Dermis blood vessel endothelial cell (primary cell): ENCODE measurements at regions not wholly inside any gene's neighbourhood (a gene's known extent, or its start where the extent isn't known, plus 50 kb on each side); places are given as distances from the start of the nearest gene placed in this dataset.
"Not testable (repeated sequence)": the region's sequence is repeated elsewhere in the genome, so short reads cannot be mapped to it uniquely, and the experiment has no call there.

ENCODE experiments used
- DNase-seq: peaks from one replicate; pipeline ENCODE4 v3.0.0; 2010

DNA sequence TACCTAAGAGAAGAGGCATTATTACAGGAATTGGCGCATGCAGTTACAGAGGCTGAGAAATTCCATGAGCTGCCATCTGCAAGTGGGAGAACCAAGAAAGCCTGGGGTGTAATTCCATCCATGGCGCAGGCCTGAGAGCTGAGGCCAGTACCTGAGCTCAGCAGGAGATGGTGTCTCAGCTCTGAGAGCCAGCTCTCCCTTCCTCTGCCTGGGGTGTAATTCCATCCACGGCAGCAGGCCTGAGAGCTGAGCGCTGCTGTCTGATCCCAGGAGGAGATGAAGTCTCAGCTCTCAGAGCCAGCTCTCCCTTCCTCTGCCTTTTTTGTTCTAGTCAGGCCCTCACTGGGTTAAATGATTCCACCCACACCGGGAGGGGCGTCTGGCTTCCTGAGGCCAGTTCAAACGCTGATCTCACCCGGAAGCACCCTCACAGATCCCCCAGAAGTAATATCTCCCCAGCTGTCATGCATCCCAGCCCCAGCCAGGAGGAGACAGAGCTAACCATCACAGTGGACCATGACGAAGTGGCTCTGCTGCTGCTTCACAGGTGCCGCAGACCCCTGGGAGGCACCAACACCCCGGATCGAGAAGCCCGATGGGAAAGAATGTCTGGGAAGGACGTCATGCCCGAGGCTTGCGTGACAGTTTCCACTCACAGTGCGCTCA, 4454.9 kb upstream of the TPTE start:
- DNase-seq, result not testable (repeated sequence)

DNA sequence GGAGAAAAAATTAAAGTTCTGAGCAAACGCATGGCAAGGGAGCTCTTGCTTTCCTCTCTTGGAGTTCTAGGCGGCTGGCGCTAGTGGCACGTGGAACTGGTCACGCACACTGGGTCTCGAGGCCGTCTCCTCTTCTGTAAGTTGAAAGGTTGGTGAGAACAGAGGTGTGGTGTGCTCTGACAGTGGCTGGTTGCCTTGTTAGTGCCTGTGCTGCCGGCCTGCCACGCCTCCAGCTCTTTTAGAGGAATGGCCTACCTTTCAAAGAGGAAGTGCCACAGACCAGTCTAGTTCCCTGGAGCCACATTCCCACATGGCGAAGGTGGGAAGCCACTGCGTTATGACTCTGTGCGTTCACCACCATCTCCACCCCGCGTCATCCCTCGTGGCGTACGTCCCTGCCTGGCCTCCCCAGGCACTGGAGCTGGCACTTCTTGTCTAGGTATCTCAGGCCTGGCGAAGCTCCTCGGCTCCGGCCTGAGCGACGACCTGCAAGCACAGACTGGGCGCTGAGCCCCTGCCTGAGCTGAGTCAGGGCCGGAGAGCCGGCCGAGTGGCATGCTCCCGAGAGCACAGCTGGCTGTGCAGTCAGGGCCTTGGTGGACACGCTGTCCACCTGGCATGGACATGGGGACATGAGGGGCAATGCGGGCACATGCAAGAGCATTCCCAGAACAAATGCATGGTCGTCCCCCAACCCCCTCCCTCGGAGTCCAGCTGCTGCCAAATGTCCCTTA, 4453.1 kb upstream of the TPTE start:
- DNase-seq, result not testable (repeated sequence)

DNA sequence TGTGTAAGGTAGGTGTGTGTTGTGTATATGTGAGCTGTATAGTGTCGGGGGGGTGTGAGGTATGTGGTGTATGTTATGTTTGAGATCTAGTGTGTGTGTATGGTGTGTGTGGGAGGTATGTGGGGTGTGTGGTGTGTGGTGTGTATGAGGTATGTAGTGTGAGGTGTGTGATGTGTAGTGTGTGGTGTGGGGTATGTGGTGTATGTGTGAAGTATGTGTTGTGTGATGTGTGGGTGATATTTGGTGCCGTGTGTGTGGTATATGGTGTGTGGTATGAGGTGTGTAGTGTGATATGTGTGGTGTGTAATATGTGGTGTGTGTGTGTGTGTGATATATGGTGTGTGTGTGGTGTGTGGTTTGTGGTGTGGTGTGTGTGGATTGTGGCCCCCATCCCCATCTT, 4451.2 kb upstream of the TPTE start:
- not testable (repeated sequence) for DNase-seq

DNA sequence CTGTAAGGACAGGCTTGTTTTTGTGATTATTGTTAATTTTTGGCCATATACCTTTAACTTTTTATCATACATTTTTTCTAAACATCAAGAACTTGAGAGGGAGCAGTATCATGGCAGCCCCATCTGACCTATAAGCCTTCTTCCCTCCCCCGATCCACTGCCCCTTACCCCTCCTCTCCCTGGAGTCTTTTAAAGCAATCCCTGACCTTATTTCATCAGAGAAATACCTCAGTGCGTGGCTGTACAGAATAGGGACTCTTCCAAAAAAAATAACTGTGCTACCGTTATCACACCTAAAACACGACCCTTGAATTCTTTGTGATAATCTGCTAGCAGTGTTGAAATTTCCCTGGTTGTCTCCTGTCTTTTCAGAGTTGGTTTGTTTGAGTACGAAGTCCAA, 4448.7 kb upstream of the TPTE start:
- DNase-seq, result not testable (repeated sequence)

DNA sequence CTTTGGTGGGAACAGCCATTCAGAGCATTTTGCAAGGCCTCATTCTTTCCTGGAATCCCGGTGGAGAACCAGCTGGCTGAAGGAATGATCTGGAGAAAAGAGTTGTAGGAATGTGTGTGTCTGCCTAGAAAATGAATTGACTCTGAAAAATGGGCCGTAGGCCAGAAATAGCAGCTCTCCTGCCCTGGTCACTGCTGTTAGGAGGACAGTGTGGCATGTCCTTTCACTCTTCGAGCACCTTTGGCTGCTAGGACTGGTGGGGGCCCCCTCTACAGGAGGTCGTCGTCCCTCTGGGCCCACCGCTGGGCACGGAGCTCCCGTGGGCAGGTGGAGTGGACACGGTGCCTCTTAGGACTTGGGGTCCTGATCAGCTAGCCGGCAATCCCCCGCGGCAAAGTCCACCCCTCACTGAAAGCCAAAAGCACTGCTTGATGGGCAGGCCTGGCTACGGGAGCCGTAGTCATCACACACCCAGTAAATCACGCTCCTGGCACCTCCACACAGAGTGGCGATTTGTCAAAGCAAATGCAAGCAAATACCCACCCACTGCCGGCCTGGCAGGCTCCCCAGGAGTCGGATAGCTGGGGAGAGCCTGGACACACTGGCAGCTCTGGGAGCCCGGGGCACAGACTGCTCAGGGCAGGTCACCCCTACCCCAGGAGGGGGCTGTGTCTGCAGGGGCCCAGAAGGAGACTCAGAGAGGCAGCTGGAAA, 4447.2 kb upstream of the TPTE start:
- not testable (repeated sequence) for DNase-seq

DNA sequence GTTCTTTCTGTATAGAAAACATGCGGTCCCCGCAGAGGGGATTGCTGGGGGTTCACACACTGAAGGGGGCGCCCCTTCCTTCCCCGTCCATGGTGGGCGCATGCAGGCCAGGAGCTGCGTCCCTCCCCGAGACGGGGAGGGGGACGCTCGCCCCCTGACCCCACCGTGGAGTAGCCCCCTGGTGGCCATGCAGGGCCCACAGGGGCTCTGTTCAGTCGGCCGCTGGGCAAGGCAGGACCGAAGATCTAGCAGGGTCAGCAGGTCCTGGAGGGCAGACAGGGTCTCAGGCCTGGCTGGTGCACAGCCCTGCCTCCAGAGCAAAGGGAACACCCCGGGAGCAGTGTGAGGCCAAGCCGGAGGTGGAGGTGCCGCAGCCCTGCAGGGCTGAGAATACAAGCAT, 4446.4 kb upstream of the TPTE start:
- not testable (repeated sequence) for DNase-seq

DNA sequence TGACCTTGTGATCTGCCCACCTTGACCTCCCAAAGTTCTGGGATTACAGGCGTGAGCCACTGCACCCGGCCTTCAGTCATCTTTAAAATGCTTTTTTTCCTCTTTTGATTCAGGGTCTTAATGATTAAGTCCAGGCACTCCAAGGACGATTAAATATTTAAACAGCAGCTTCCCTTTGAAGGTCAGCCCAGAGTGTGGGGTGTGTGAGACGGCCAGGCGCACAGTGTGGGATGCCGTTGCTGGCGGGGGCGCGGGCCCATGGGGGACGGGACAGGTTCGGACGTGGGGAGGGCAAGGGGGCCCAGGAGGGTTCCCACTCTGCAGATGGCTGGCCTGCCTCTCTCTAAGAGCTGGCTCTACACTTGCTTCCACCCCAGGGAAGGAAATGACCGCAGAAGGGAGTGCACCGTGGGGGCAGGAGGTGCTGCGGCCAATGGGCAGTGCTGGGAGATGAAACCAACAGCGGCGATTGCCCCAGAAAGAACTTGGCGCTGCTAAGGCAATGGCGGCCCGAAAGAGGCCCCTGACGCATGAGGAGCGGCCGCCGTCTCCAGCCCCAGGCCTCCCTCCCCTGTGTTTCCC, 4445.7 kb upstream of the TPTE start:
- not testable (repeated sequence) for DNase-seq

DNA sequence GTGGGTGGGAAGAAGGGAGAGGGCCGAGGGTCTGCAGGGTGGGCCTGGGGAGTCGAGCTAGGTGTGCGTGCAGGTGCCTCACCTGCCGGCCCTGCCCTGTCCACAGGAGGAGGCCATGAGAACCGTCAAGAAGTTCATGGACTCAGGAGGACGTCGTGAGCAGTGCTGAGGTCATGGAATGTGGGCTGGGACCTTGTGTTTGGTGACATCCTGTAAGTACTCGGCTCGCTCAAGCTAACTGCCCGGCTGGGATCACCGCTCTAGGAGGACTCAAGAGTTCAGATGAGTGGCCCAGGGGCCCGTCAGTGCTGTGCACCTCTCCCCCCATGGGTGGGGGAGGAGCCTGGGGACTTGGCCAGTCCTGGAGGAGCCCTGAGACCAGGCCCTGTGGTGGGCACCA, 4444.0 kb upstream of the TPTE start:
- DNase-seq, result not testable (repeated sequence)

DNA sequence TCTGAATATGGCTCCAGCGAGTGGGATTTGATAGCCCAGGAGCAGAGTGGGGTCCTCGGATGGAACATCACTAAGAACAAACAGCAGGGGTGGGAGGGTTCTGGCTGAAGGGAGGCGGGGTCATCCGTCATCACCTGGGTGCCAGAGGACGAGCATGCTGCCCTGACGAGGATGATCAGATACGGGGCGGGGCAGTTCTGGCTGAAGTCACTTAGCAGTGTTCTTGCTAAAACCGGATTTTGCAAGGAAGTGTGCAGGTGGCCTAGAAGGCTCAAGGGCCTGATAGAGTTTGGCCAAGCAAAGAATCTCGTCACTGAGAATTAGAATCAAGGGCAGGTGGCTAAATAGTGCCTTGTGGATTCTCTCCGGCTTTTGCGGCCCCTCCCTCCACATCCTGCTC, 4442.5 kb upstream of the TPTE start:
- DNase-seq, result not testable (repeated sequence)

DNA sequence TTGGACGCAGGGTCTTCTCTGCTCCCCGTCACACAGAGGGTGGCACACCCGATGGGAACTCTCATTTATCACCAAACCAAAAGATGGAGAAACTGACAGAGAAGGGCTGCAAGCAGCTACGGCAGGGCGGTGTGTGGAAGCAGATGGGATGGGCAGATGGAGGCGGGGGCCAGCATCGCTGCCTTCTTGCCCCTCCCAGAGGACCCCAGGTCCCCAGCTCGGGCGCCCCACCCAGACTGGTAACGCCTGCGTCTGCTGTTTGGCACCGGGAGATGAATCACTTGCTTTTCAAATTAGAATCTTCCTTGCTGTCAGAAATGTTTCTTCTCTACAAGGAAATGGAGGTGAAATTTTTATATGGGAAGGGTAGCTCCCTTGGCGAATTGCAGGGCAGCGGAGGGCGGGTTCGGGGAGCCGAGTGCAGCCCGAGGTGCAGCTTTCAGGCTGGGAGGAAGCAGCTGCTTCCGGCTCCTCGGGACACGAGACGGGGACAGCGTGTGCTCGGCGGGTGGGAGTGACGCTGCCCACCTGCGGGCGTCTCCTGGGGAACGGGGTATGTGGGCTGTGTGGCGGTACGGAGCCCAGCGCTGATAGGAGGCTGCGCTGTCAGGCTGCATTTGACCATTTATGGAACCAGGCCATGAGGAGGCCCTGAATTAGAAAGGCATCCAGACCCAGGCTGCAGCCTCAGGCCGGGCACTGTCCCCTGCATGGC, 4440.3 kb upstream of the TPTE start:
- not testable (repeated sequence) for DNase-seq

DNA sequence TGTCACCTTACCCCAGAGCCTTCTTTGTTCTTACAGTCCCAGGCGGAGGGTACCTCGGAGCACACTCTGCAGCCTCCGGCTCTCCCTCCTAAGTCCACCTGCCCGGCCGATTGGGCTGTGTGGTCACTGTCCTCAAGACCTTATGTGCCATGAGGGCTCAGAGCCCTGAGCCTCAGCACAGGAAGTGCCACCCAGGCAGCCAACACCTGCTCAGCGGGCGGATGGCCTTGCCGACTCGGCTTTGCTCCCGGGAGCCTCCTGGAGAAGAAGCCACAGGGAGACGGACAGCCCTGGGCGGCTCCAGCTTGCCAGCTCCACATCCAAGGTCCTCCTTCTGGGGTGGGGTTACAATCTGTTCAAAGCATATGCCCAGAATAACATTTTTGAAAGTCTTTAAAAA, 4439.2 kb upstream of the TPTE start:
- not testable (repeated sequence) for DNase-seq

DNA sequence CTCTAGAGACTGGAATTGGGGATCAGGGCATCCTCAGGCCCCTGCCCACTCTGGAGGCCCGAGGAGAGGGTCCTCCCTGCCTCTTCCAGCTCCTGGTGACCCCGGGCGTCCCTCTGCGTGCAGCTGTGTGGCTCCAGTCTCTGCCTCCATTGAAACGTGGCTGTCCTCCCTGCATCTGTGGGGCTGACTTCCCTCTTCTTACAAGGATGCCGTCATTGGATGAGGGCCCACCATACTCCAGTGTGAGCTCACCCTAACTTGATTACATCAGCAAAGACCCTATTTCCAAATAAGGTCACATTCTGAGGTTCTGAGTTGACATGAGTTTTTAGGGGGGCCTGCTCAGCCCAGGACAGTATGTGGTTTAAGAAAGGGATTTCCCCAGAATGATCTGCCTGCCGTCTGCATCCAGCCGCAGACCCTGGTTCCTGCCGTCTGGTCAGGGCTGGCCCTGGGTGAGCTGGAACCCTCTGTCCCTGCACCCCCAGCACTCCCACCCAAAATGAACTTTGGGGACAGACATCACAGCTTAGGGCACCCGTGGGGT, 4437.7 kb upstream of the TPTE start:
- not testable (repeated sequence) for DNase-seq

DNA sequence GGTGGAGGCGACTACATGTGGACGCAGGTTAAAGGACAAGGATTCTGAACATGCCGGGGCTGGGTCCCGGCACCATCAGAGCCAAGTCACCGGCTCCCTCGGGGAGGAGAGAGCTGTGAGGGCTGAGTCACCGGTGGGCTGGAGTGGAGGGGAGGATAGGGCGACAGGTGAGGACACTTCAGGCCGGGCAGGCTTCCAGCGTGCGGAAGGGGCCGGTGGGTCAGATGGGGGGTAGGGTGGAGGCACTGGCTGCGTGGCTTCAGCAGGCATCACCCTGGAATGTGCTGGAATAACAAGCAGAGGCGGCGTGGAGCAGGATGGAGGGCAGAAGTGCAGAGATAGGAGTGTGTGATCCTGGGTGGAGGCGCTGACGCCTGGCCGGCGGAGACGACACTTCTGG, 4435.3 kb upstream of the TPTE start:
- DNase-seq, result not testable (repeated sequence)

DNA sequence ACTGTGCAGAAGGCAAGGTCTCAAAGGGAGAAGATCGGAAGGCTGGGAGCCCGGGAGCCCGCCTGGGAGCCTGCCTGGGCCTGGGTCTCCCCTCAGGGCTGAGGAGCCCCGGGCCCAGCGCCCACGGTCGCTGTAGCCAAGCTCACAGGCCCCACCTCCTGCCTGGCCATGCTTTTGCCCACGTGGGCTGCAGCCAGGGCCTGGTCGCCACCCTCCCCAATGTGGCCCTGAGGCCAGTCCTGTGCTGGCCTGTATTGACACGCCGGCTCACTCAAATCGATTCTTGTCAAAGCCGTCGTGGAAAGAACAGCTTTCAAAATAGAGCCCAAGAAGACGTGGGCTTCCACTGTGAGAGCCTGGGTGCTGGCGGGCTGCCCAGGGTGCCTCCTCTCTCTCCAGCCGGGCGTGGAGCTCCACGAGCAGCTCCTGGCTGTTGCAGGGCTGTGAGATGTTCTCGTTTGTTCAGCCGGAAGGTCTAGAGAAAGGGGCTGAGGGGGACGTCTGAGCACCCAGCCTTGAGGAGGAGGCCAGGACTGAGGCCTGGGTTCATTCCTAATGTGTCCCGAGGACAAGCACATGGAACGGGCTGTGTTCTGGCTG, 4433.7 kb upstream of the TPTE start:
- not testable (repeated sequence) for DNase-seq

DNA sequence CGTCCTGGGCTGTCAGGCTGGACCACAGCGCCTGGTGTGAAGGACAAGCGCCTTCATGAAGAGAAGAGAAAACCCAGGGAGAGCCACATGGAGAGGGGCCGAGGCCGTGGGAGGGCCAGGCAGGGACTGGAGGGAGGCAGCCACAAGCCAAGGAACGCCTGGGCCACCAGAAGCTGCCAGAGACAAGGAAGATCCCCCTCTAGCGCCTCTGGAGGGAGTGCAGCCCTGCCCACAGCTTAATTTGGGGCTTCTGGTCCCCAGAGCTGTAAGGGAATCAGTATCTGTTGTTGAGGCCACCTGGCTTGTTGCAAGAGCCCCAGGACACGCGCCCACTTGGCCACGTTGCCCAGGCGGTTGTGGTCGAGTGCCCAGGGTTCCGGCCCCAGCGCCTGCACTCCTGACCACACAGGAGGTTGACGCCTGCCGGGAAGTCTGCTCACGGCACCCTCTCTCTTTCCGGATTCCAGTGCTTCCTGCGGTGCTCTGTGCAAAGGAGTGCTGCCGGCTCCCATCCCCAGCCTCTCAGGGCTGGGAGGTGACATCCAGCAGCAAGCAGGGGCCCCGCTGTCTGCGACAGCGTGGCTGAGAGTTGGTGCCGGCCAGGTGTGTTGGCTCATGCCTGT, 4431.0 kb upstream of the TPTE start:
- not testable (repeated sequence) for DNase-seq

DNA sequence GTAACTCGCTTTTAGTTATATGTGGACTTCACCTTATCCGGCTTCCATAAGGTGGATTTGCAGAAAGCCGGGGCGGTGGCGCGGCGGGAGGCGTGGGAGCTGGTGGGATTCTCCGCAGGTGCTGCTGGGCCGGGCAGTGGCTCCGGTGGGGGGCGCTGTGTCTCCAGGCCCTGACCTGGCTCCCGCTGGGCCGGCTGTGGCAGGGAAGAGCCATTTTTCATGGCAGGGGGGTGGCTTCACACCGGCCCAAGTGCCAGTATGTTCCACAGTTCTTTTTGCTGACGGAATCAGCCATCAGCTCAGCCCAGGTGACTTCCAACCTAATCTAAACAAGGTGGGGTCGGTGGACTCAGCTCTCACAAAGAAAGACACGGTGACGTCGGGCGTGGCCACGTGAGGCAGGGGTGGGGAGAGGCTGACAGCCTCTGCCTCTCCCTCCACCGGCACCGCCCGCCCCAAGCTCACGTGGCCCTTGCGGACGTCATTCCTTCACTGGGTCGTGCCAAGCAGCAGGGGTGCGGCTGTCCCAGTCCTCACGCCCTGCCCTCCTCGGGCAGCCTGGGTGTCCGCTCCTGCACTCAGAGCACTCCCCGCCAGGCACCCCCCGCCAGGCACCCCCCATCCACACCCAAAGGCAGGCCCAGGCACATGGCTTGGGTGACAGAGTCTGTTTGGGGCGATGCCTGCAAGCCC, 4429.9 kb upstream of the TPTE start:
- DNase-seq, result not testable (repeated sequence)

DNA sequence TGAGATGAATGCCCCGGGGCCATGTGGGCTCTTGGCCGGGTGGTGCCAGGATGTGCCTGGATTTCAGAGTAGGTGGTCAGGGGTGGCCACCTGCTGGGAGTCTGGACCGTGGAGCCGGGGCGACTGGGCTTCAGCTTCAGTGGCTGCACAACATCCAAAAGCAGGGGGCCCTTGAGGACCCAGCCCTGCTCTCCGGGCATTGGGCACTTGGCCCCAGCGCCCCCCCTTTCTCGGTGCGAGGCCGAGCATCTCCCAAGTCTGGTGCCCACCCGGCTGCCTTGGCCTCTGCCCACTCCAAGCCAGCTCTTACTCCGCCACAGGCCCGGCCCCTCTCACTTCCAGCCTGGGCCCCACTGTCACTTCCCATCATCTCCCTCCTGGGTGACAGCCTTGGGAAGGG, 4429.0 kb upstream of the TPTE start:
- DNase-seq, result not testable (repeated sequence)

DNA sequence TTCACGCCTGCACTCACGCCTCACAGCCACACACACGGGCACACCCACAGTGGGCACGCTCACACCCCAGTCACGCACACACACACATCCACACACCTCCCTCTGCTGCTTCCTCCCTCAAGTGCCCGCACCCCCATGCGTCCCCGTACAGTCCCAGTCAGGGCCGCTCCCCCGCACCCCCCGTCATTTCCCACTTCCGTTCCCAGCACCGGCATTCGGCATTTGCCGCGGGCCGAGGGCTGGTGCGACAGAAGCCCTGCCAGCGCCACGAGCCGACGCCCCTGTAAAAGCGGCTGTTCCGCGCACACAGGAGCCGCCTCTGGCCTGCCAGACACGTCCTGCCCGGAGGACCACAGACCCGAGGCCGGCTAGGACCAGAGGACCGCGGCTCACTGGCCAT, 4428.0 kb upstream of the TPTE start:
- DNase-seq, result not testable (repeated sequence)

DNA sequence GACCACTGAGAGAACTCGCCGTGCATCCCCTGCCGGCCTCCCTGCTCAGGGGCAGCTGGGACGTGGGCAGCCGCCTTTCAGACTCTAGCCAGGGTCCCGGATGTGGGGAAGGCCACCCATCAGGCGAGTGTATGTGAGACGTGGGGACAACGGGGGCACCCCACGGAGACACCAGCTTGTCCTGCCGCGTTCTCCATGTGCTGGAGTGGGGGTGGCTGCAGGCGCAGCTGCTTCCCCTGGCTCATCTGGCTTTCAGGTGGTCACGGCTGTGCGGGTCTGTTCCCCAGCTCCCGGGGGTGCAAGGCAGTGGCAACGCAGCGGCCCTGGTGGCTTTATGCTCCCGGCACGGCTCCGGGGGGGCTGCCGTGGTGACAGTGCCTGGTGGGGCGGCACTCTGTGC, 4427.5 kb upstream of the TPTE start:
- not testable (repeated sequence) for DNase-seq

DNA sequence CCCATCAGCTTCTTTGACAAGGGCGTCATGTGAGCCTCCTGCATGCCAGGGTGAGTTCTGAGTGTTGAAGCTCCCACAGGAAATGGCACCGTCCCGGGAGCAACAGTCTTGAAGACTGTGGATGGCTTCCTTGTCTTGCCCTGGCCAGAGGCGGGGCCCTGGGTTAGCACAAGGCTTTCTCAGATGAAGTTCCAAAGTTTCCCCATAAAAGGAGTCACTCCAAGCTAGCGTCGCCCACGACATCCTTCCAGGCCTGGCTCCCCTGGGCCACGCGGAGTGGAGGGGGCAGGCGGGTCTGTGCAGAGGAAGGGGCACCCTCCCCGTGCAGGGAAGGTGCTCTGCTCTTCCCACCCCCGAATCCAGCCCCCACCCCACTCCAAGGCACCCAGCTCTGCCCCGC, 4426.1 kb upstream of the TPTE start:
- DNase-seq, result not testable (repeated sequence)
